IgD-negative memory B cell (primary cell): ENCODE measurements at regions not wholly inside any gene's neighbourhood (a gene's known extent, or its start where the extent isn't known, plus 50 kb on each side); places are given as distances from the start of the nearest gene placed in this dataset.

Experiments used
- H3K27ac Mint-ChIP-seq, 3 donors: one replicate each; pipeline ENCODE4 v1.8.0; 2020 to 2022; ENCODE audit warnings: mild to moderate bottlenecking in 3 of 3, mixed read lengths in 3 of 3, moderate library complexity in 1 of 3
- H3K27me3 Mint-ChIP-seq: one replicate; pipeline ENCODE4 v1.8.0; 2021; ENCODE audit warnings: mixed read lengths
- H3K36me3 Mint-ChIP-seq: one replicate; pipeline ENCODE4 v1.8.0; 2020; ENCODE audit warnings: mild to moderate bottlenecking, mixed read lengths
- H3K4me1 Mint-ChIP-seq, 3 donors: one replicate each; pipeline ENCODE4 v1.8.0; 2020 to 2022; ENCODE audit warnings: mixed read lengths in 3 of 3, mild to moderate bottlenecking in 1 of 3
- H3K4me3 Mint-ChIP-seq, 4 donors: one replicate each; pipeline ENCODE4 v1.8.0; 2020 to 2022; ENCODE audit warnings: mild to moderate bottlenecking in 4 of 4, mixed read lengths in 4 of 4, moderate library complexity in 3 of 4
- H3K9me3 Mint-ChIP-seq, 3 donors: one replicate each; pipeline ENCODE4 v1.8.0; 2020 to 2021; ENCODE audit warnings: mixed read lengths in 3 of 3, mild to moderate bottlenecking in 1 of 3

- Mint-ChIP-seq H3K36me3 (peaks cover 2% of the 10 kb centered on the region), H3K4me1 (no peaks in the 10 kb centered on the region), H3K27me3 (peaks cover 9% of the 10 kb centered on the region), H3K4me3 (no peak overlapping the region), H3K27ac (no peak overlapping the region), H3K9me3 (peaks cover 3 to 5% (median 4%) of the 10 kb centered on the region in 3 donors)
Measured at GRCh38 chr6:21409231-21409630, 184.3 kb upstream of the SOX4 start.

- no peak overlapping the region for H3K4me3 Mint-ChIP-seq
- peaks cover 1 to 5% (median 4%) of the 10 kb centered on the region in 3 donors for H3K9me3 Mint-ChIP-seq
- H3K27me3 Mint-ChIP-seq: peaks cover 3% of the 10 kb centered on the region
- H3K36me3 Mint-ChIP-seq: no peaks in the 10 kb centered on the region
- no peak overlapping the region for H3K27ac Mint-ChIP-seq
- H3K4me1 Mint-ChIP-seq: no peaks in the 10 kb centered on the region
Measured at GRCh38 chr6:21413428-21413827, 180.1 kb upstream of the SOX4 start.

- H3K27me3 Mint-ChIP-seq: peaks cover 3% of the 10 kb centered on the region
- H3K9me3 Mint-ChIP-seq: peaks cover 1 to 5% (median 4%) of the 10 kb centered on the region in 3 donors
- H3K27ac Mint-ChIP-seq: no peak overlapping the region
- no peaks in the 10 kb centered on the region for H3K4me1 Mint-ChIP-seq
- no peak overlapping the region for H3K4me3 Mint-ChIP-seq
- no peaks in the 10 kb centered on the region for H3K36me3 Mint-ChIP-seq
Measured at GRCh38 chr6:21414065-21414464, 179.5 kb upstream of the SOX4 start.

- Mint-ChIP-seq H3K27ac (no peak overlapping the region), H3K36me3 (no peaks in the 10 kb centered on the region), H3K4me3 (no peak overlapping the region), H3K4me1 (no peaks in the 10 kb centered on the region), H3K9me3 (peaks cover 0 to 4% (median 3%) of the 10 kb centered on the region in 3 donors), H3K27me3 (peaks cover 3% of the 10 kb centered on the region)
Measured at GRCh38 chr6:21420146-21420878, 173.2 kb upstream of the SOX4 start.

- Mint-ChIP-seq H3K36me3 (no peaks in the 10 kb centered on the region), H3K4me1 (no peaks in the 10 kb centered on the region), H3K9me3 (peaks cover 3 to 4% (median 4%) of the 10 kb centered on the region in 3 donors), H3K27ac (no peak overlapping the region), H3K4me3 (no peak overlapping the region), H3K27me3 (peaks cover 3% of the 10 kb centered on the region)
Measured at GRCh38 chr6:21420926-21421325, 172.6 kb upstream of the SOX4 start.

GRCh38 chr6:21423106-21423854, 170.3 kb upstream of the SOX4 start:
- Mint-ChIP-seq H3K36me3 (no peaks in the 10 kb centered on the region), H3K9me3 (peaks cover 4 to 12% (median 8%) of the 10 kb centered on the region in 3 donors), H3K27me3 (peaks cover 3% of the 10 kb centered on the region), H3K27ac (no peak overlapping the region), H3K4me1 (no peaks in the 10 kb centered on the region), H3K4me3 (no peak overlapping the region)

GRCh38 chr6:21426841-21427490, 166.6 kb upstream of the SOX4 start:
- peaks cover 4 to 12% (median 8%) of the 10 kb centered on the region in 3 donors for H3K9me3 Mint-ChIP-seq

GRCh38 chr6:21429291-21429690, 164.3 kb upstream of the SOX4 start:
- Mint-ChIP-seq H3K36me3 (no peaks in the 10 kb centered on the region), H3K27me3 (no peaks in the 10 kb centered on the region), H3K4me1 (peaks cover 0 to 2% (median 0%) of the 10 kb centered on the region in 3 donors), H3K27ac (no peak overlapping the region), H3K9me3 (peaks cover 2 to 12% (median 5%) of the 10 kb centered on the region in 3 donors), H3K4me3 (no peak overlapping the region)

More at GRCh38 chr6:21426841-21427490, 166.6 kb upstream of the SOX4 start:
- Mint-ChIP-seq H3K4me1 (no peaks in the 10 kb centered on the region), H3K4me3 (no peak overlapping the region), H3K36me3 (no peaks in the 10 kb centered on the region), H3K27me3 (no peaks in the 10 kb centered on the region), H3K27ac (peak overlapping the region in 1 of 3 donors; percentile 28)

- Mint-ChIP-seq H3K36me3 (no peaks in the 10 kb centered on the region), H3K27ac (no peak overlapping the region), H3K27me3 (no peaks in the 10 kb centered on the region), H3K9me3 (peaks cover 0 to 6% (median 3%) of the 10 kb centered on the region in 3 donors), H3K4me1 (peaks cover 0 to 3% (median 2%) of the 10 kb centered on the region in 3 donors), H3K4me3 (no peak overlapping the region)
Measured at GRCh38 chr6:21431526-21431925, 162.0 kb upstream of the SOX4 start.

GRCh38 chr6:21436625-21437024, 156.9 kb upstream of the SOX4 start:
- H3K4me1 Mint-ChIP-seq: peaks cover 18 to 23% (median 18%) of the 10 kb centered on the region in 3 donors
- peaks cover 0 to 3% (median 0%) of the 10 kb centered on the region in 3 donors for H3K9me3 Mint-ChIP-seq
- H3K27ac Mint-ChIP-seq: no peak overlapping the region
- no peaks in the 10 kb centered on the region for H3K27me3 Mint-ChIP-seq
- peak overlapping the region in 2 of 4 donors; percentile 63 to 75 for H3K4me3 Mint-ChIP-seq
- peaks cover 1% of the 10 kb centered on the region for H3K36me3 Mint-ChIP-seq

- Mint-ChIP-seq H3K4me1 (peaks cover 18 to 21% (median 18%) of the 10 kb centered on the region in 3 donors), H3K36me3 (peaks cover 1% of the 10 kb centered on the region), H3K9me3 (peaks cover 0 to 3% (median 0%) of the 10 kb centered on the region in 3 donors), H3K4me3 (peak overlapping the region in 2 of 4 donors; percentile 69 to 89), H3K27ac (no peak overlapping the region), H3K27me3 (no peaks in the 10 kb centered on the region)
Measured at GRCh38 chr6:21437581-21437980, 156.0 kb upstream of the SOX4 start.

- peaks cover 18 to 21% (median 18%) of the 10 kb centered on the region in 3 donors for H3K4me1 Mint-ChIP-seq
- peak overlapping the region; percentile 42 to 75 (median 53) for H3K27ac Mint-ChIP-seq
- peaks cover 1% of the 10 kb centered on the region for H3K36me3 Mint-ChIP-seq
- H3K9me3 Mint-ChIP-seq: peaks cover 0 to 3% (median 0%) of the 10 kb centered on the region in 3 donors
- no peaks in the 10 kb centered on the region for H3K27me3 Mint-ChIP-seq
- H3K4me3 Mint-ChIP-seq: peak overlapping the region; percentile 32 to 89 (median 70)
Measured at GRCh38 chr6:21438237-21438985, 155.1 kb upstream of the SOX4 start.

GRCh38 chr6:21438986-21439352, 154.6 kb upstream of the SOX4 start:
- Mint-ChIP-seq H3K4me1 (peaks cover 18 to 21% (median 18%) of the 10 kb centered on the region in 3 donors), H3K36me3 (peaks cover 1% of the 10 kb centered on the region), H3K27ac (no peak overlapping the region), H3K9me3 (peaks cover 0 to 3% (median 0%) of the 10 kb centered on the region in 3 donors), H3K4me3 (peak overlapping the region in 2 of 4 donors; percentile 69 to 89), H3K27me3 (no peaks in the 10 kb centered on the region)

- Mint-ChIP-seq H3K36me3 (peaks cover 1% of the 10 kb centered on the region), H3K9me3 (no peaks in the 10 kb centered on the region), H3K4me1 (peaks cover 17 to 21% (median 18%) of the 10 kb centered on the region in 3 donors), H3K4me3 (no peak overlapping the region), H3K27ac (no peak overlapping the region), H3K27me3 (no peaks in the 10 kb centered on the region)
Measured at GRCh38 chr6:21441386-21441785, 152.2 kb upstream of the SOX4 start.
